ENCODE measurements at regions not wholly inside any gene's neighbourhood (a gene's known extent, or its start where the extent isn't known, plus 50 kb on each side); places are given as distances from the start of the nearest gene placed in this dataset.

DNA sequence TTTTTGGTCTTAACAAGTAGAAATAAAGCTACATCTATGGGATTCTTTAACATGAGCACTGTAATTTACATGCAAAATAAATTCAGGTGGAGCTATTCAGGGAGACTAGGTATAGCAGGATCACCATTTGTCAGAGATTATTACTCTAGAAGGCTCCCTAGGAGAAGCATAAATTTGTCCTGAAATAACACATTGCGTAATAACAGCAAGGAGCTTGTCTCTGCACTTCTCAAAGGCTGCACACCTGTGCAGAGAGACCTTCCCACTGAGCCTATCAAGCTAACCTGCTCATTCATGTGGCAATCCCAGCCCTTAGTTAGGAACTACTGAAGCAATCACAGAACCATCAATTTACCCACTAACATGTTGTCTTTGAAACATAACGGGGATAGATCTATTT is 437.4 kb upstream of the MC4R start:
- TF ChIP-seq, protein P1, sequence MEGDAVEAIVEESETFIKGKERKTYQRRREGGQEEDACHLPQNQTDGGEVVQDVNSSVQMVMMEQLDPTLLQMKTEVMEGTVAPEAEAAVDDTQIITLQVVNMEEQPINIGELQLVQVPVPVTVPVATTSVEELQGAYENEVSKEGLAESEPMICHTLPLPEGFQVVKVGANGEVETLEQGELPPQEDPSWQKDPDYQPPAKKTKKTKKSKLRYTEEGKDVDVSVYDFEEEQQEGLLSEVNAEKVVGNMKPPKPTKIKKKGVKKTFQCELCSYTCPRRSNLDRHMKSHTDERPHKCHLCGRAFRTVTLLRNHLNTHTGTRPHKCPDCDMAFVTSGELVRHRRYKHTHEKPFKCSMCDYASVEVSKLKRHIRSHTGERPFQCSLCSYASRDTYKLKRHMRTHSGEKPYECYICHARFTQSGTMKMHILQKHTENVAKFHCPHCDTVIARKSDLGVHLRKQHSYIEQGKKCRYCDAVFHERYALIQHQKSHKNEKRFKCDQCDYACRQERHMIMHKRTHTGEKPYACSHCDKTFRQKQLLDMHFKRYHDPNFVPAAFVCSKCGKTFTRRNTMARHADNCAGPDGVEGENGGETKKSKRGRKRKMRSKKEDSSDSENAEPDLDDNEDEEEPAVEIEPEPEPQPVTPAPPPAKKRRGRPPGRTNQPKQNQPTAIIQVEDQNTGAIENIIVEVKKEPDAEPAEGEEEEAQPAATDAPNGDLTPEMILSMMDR (IDR thresholded peaks at IDR 0.05) = no peak
- intact Hi-C loops (cut with DNase I, micrococcal nuclease) = no loop called here
- H3K4me3 ChIP-seq = no peak overlapping the region
- ATAC-seq (no peak), DNase-seq (no peak)
- H3K36me3 ChIP-seq (ENCODE audit: low read depth) = no peaks in the 10 kb centered on the region
- no peaks in the 10 kb centered on the region for H3K4me1 ChIP-seq (ENCODE audit: low read depth)
- H3K9me3 ChIP-seq = no peaks in the 10 kb centered on the region

DNA sequence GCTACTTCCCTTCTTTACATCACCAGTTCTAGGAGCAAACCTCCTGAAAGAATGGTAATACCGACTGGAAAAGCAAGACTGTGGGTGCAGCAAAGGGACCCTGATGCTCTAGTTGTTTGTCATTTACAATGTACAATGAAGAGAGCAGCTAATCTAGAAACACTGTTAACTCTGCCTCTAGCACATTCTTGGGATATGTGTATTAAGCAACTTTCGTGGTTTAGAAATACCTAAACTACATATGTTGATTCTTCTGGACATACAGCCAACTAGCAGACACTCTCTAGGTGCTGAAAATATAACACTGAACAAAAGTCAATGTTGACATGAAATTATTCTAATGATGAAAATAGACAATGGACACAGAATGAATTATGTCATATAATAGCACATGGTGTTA is 440.3 kb upstream of the MC4R start:
- TF ChIP-seq, protein P1 (IDR thresholded peaks at IDR 0.05) = no peak
- intact Hi-C loops (cut with DNase I, micrococcal nuclease) = no loop called here
- no peak for DNase-seq
- Histone ChIP-seq H3K9me3 (no peaks in the 10 kb centered on the region), H3K36me3 (ENCODE audit: low read depth) (no peaks in the 10 kb centered on the region), H3K4me1 (ENCODE audit: low read depth) (no peaks in the 10 kb centered on the region), H3K4me3 (no peak overlapping the region)
- no peak for ATAC-seq

DNA sequence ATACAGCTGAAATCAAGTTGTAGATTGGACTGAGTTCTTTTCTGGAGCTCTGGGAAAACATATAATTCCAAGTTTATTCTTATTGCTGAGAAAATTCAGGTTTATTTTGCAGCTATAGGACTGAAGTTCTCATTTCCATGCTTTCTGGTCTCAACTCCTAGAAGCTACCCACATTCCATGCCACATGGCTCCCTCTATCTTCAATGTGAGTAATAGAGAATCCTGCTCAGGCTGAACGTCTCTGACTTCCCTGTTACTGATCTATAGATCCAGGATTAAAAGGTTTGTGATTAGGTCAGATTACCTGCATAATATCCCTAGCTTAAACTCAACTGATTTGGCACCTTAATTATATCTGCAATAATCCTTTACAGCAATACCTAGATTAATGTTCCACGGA is 453.8 kb upstream of the MC4R start:
- H3K4me3 ChIP-seq = no peak overlapping the region
- DNase-seq = no peak
- TF ChIP-seq, protein P1 (IDR thresholded peaks at IDR 0.05) = no peak
- intact Hi-C loops (cut with DNase I, micrococcal nuclease) = no loop called here
- ATAC-seq = no peak
- no peaks in the 10 kb centered on the region for H3K4me1 ChIP-seq (ENCODE audit: low read depth)
- H3K9me3 ChIP-seq = no peaks in the 10 kb centered on the region
- H3K36me3 ChIP-seq (ENCODE audit: low read depth) = no peaks in the 10 kb centered on the region

DNA sequence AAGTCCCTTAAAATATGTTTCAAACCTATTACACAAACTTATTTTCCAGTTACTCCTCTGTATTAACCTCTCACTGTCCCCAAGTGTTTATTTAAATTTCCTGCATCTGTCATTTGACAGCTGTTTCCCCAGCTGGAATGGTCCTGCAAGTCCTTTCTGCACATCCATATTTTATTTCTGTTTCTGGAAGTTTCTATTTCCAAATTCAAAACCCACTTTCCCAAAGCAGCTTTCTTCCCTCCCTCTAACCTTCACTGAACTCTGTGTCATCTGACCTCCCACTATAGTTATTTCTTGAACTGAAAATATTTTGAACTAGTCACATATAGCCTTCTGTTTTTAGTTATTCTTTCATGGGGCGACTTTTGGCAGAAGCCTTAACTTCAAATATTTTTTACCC is 459.4 kb upstream of the MC4R start:
- TF ChIP-seq, protein P1 (IDR thresholded peaks at IDR 0.05) = no peak
- intact Hi-C loops (cut with DNase I, micrococcal nuclease) = no loop called here
- Histone ChIP-seq H3K36me3 (ENCODE audit: low read depth) (no peaks in the 10 kb centered on the region), H3K4me3 (no peak overlapping the region), H3K9me3 (no peaks in the 10 kb centered on the region), H3K4me1 (ENCODE audit: low read depth) (no peaks in the 10 kb centered on the region)
- no peak for DNase-seq
- ATAC-seq = no peak

DNA sequence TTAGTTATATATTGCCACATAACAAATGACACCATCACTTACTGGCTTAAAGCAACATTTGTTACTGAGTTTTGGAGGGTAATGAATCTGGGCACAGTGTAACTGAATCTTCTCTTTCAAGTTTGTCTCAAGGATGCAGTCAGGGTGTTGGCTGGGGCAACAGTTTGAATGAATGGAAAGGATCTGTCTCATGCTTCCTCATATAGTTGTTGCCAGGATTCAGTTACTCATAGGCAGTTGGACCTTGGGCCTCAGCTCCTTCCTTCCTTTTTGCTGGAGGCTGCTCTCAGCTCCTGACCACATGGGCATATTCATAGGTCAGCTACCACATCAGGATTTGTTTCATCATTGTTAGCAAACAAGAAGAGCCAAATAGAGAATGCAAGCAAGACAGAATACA is 466.1 kb upstream of the MC4R start:
- Histone ChIP-seq H3K4me1 (ENCODE audit: low read depth) (no peaks in the 10 kb centered on the region), H3K9me3 (no peaks in the 10 kb centered on the region), H3K4me3 (no peak overlapping the region), H3K36me3 (ENCODE audit: low read depth) (no peaks in the 10 kb centered on the region)
- intact Hi-C loops (cut with DNase I, micrococcal nuclease) = no loop called here
- DNase-seq (no peak), ATAC-seq (no peak)
- TF ChIP-seq, protein P1 (IDR thresholded peaks at IDR 0.05) = no peak

DNA sequence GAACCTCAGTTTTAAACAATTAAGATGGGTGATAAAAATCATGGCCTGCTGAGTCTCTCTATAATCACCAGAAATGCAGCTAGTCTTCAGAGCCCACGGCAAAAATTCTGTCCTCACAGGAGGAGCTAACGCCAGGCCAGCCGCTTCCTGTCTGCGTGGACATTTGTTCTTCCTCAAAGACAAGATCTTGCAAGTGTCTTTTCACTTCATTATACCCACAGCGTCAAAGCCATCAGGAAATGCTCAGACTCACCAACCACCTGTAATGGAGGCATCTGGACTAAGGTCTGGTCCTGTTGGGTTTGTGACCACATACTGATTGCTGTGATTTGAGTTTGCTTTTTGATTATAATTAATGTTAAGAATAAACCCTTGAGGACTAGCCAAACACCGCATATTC is 473.8 kb upstream of the MC4R start:
- ATAC-seq (no peak), DNase-seq (no peak)
- intact Hi-C loops (cut with DNase I, micrococcal nuclease) = no loop called here
- Histone ChIP-seq H3K4me3 (no peak overlapping the region), H3K4me1 (ENCODE audit: low read depth) (no peaks in the 10 kb centered on the region), H3K36me3 (ENCODE audit: low read depth) (no peaks in the 10 kb centered on the region), H3K9me3 (no peaks in the 10 kb centered on the region)
- TF ChIP-seq, protein P1 (IDR thresholded peaks at IDR 0.05) = no peak

All from mucosa of descending colon (tissue), 3 donors.